ENCODE measurements at regions not wholly inside any gene's neighbourhood (a gene's known extent, or its start where the extent isn't known, plus 50 kb on each side); places are given as distances from the start of the nearest gene placed in this dataset.

DNA sequence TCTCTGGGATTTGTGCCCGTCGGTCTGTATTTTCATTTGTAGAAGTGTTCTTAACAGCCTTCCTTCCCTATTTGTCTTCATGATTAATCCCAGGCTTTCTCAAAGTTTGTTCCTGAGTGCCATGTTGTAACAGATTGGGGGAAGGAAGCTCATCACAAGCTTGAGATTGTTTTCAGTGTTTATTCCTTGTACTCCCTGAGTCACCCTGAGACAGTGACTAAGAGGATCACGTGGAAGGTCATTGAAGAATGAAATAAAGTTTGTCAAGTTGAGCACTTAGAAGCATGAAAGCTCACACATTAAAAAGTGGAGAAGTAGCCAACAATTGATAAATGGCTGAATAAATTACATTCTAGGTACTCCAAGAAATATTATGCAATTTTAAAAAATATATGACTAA, 153.5 kb upstream of the FAM241A start:
- Histone ChIP-seq H3K36me3 (no peaks in the 10 kb centered on the region), H3K27me3 (no peaks in the 10 kb centered on the region), H3K4me3 (no peak overlapping the region), H3K27ac (no peak overlapping the region), H3K9me3 (no peaks in the 10 kb centered on the region), H3K4me1 (no peaks in the 10 kb centered on the region)
- TF ChIP-seq, protein P1, sequence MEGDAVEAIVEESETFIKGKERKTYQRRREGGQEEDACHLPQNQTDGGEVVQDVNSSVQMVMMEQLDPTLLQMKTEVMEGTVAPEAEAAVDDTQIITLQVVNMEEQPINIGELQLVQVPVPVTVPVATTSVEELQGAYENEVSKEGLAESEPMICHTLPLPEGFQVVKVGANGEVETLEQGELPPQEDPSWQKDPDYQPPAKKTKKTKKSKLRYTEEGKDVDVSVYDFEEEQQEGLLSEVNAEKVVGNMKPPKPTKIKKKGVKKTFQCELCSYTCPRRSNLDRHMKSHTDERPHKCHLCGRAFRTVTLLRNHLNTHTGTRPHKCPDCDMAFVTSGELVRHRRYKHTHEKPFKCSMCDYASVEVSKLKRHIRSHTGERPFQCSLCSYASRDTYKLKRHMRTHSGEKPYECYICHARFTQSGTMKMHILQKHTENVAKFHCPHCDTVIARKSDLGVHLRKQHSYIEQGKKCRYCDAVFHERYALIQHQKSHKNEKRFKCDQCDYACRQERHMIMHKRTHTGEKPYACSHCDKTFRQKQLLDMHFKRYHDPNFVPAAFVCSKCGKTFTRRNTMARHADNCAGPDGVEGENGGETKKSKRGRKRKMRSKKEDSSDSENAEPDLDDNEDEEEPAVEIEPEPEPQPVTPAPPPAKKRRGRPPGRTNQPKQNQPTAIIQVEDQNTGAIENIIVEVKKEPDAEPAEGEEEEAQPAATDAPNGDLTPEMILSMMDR (IDR thresholded peaks at IDR 0.05): no peak
- TF ChIP-seq POLR2A (IDR thresholded peaks at IDR 0.05): no peak
- ATAC-seq: peak in 3 of 4 donors; percentile 31 to 64 (median 54)
- WGBS (ENCODE audit: insufficient coverage, low coverage, low lambda C conversion rate, missing lambda C conversion rate): 24% methylated on average over 3 of the region's 3 CpGs
- intact Hi-C loops (cut with DNase I): no loop called here
- DNase-seq: no peak

DNA sequence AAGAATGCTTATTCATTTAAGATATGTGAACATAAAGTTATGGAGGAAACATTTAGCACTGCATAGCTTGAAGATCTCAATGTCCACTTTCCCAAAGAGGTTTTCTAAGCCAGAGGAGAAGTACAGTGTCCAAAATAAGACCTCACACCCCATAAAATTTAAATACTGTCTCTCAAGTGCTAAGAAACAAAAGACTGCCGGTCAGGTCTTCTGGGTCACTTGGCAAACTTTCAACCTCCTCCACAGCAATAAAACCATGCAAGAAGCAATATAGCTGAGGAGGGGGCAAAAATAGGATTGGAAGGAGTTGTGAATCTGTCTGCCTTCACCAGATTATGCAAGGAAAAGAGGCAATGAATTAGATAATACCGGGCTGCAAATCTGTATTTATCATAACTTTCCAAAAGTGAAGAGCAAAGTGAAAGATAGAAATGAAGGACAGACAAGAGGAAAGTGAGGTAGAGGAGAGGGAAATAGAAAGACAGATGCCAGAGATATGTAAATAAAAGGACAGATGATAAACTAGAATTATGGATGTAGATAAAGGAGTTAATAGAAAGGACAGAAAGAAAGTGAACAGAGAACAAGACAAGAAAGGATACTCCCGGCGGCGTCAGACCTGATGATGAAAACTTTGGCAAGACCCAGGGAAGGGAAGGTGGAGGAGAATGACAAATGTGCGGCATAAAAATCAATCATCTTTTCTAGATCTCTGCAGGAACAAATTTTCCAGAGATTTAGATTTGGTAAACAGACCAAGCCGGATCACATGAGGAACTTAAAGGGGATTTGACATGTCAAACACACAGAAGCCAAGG, 152.7 kb upstream of the FAM241A start:
- Histone ChIP-seq H3K27me3 (no peaks in the 10 kb centered on the region), H3K9me3 (no peaks in the 10 kb centered on the region), H3K27ac (no peak overlapping the region), H3K4me1 (no peaks in the 10 kb centered on the region), H3K4me3 (no peak overlapping the region), H3K36me3 (no peaks in the 10 kb centered on the region)
- 67% methylated on average over 7 of the region's 7 CpGs for WGBS (ENCODE audit: insufficient coverage, low coverage, low lambda C conversion rate, missing lambda C conversion rate)
- TF ChIP-seq, protein P1 (IDR thresholded peaks at IDR 0.05): no peak
- TF ChIP-seq POLR2A (IDR thresholded peaks at IDR 0.05): no peak
- intact Hi-C loops (cut with DNase I): no loop called here
- ATAC-seq (no peak), DNase-seq (no peak)

DNA sequence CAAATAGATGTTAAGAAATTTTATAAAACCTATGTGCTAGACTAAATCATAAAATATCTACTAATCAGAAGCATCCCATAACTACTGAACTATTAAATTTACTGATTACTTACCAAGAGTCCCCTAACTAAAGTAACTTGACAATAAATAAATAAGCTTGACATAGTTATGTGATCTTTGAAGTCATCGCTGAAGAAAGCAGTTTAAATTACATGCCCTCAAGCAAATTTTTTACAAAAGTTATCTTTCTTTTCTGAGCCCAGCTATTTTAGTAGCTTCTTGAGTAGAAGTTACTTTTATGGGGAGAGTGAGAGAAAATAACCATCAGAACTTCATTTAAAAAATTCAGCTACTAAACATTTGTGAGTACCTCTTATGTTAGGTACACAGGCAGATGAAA, 150.9 kb upstream of the FAM241A start:
- TF ChIP-seq, protein P1 (IDR thresholded peaks at IDR 0.05): no peak
- no peak for TF ChIP-seq POLR2A (IDR thresholded peaks at IDR 0.05)
- Histone ChIP-seq H3K9me3 (no peaks in the 10 kb centered on the region), H3K27ac (no peak overlapping the region), H3K36me3 (no peaks in the 10 kb centered on the region), H3K4me3 (no peak overlapping the region), H3K27me3 (no peaks in the 10 kb centered on the region), H3K4me1 (no peaks in the 10 kb centered on the region)
- intact Hi-C loops (cut with DNase I): no loop called here
- ATAC-seq: no peak
- WGBS (ENCODE audit: insufficient coverage, low coverage, low lambda C conversion rate, missing lambda C conversion rate): 81% methylated on average over 1 of the region's 1 CpG
- no peak for DNase-seq

DNA sequence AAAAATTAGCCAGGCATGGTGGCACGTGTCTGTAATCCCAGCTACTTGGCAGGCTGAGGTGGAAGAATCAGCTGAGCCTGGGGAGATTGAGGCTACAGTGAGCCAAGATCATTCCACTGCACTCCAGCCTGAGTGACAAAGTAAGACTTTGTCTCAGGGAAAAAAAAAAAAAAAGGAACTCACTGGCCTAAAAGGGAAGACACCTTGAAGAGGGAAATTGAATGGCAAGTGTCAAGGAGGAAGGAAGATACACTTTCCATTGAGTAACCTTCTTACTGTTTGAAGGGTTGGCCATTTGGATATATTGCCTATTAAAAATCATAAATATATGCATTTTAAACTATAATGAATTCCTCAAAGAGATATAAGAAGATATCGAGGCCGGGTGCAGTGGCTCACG, 147.5 kb upstream of the FAM241A start:
- DNase-seq (no peak), ATAC-seq (peak in 1 of 4 donors; percentile 19)
- Histone ChIP-seq H3K4me3 (no peak overlapping the region), H3K4me1 (no peaks in the 10 kb centered on the region), H3K36me3 (no peaks in the 10 kb centered on the region), H3K27me3 (no peaks in the 10 kb centered on the region), H3K9me3 (no peaks in the 10 kb centered on the region), H3K27ac (no peak overlapping the region)
- no peak for TF ChIP-seq POLR2A (IDR thresholded peaks at IDR 0.05)
- TF ChIP-seq, protein P1 (IDR thresholded peaks at IDR 0.05): no peak
- intact Hi-C loops (cut with DNase I): no loop called here
- WGBS (ENCODE audit: insufficient coverage, low coverage, low lambda C conversion rate, missing lambda C conversion rate): 59% methylated on average over 4 of the region's 4 CpGs

Measured in right lobe of liver (tissue), 6 donors.